Stimulated activated CD4-positive, alpha-beta T cell treated with anti-CD3 and anti-CD28 coated beads, TNF-alpha, amount 100 ng/mL, for 48 hours (primary cell): ENCODE measurements at regions not wholly inside any gene's neighbourhood (a gene's known extent, or its start where the extent isn't known, plus 50 kb on each side); places are given as distances from the start of the nearest gene placed in this dataset.
"Not testable (repeated sequence)": the region's sequence is repeated elsewhere in the genome, so short reads cannot be mapped to it uniquely, and the experiment has no call there.

ENCODE experiments used
- DNase-seq, 3 donors: peaks; one replicate each; pipeline ENCODE4 v3.0.0-alpha.2; 2020; ENCODE audit warnings: low read depth in 3 of 3

GRCh38 chr6:19247181-19247580, 590.0 kb upstream of the ID4 start:
- DNase-seq = not testable (repeated sequence)

DNA sequence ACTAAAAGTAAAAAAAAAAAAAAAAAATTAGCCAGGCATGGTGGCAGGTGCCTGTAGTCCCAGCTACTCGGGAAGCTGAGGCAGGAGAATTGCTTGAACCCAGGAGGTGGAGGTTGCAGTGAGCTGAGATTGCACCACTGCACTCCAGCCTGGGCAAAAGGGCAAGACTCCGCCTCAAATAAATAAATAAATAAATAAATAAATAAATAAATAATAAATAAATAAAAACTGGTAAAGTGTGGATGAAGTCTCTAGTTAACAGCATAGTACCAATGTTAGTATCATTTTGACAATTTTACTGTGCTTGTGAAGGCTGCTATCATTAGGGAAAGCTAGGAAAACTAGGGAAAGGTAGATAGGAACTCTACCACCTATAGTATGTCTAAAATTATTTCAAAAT, 581.0 kb upstream of the ID4 start:
- not testable (repeated sequence) for DNase-seq

DNA sequence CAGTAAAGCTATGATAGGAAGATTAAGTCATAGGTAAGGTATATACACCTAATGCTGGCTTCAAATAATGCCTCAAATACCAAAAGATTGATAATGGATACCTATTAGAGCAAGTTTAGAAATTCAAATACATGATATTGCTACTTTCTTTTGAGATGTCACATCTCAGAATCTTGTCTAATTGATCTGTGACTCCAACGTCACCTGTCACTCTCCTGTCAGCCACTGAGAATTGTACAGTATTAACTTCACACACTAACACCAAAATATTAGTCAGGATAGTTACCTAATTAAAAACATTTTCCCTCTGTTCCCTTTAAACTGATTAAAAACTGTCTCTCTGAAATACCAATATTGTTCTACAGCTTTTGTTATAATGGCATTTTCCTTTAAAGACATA, 575.5 kb upstream of the ID4 start:
- DNase-seq = no peak

DNA sequence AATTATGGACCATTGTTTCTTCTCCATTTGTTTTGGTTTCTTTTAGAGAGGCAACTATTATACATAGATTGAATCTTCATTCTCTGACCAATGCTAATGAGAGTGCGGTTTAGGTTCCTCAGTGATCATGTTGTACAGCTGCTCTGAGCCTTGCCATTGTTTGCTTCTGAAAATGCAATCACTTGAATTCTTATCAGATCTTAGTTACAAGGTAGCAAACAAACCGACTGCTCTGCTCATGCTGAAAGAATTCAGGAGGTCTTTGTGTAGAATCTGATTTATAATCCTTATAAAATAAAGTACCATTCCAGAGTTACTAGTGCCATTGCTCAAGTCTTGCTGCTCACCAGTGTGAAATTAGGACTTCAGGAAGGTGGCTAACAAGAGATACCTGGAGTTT, 569.1 kb upstream of the ID4 start:
- no peak for DNase-seq

DNA sequence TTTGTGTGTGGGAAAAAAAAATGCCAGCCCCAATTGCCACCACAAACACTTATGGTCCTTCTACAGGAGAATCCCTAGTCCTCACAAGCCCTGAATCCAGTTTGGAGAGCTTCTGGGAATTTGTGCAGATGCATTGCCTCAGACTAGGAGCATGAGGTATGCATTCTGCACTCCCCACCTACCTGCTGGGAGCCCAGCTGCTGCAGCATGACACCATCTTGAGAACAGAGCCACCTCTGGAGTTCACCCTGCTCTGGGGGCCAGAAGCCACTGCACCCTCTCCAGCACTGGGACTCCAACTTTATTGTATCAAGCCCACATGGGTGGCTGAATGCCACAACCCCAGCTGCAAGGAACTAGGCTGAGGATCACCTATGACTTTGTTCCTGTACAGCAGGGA, 568.5 kb upstream of the ID4 start:
- no peak for DNase-seq

GRCh38 chr6:19269341-19269898, 567.8 kb upstream of the ID4 start:
- no peak for DNase-seq

- DNase-seq = no peak
These were observed 566.6 kb upstream of the ID4 start for GRCh38 chr6:19270616-19271015.

GRCh38 chr6:19279273-19279684, 557.9 kb upstream of the ID4 start:
- DNase-seq = no peak

- no peak for DNase-seq
These were observed 549.2 kb upstream of the ID4 start for GRCh38 chr6:19287928-19288327.

GRCh38 chr6:19289457-19289856, 547.7 kb upstream of the ID4 start:
- no peak for DNase-seq

DNA sequence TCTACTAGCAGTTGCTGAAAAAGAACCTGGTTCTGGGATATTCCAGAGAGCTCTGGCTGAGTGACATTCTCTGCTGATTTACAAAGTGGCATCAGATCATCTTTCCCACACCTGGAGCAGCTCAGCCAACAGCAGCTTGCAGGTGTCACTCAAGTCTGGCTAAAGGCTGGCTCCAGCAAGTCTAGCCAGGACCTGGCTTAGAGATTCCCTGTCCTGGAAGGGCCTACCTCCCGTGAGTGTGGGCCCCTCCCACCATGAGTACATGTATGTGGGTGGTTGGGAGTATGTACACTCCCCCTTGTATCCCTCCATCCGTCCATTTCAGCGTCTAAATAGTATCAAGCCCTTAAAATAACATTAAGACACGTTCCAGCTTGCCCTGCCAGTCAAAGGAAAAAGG, 539.3 kb upstream of the ID4 start:
- DNase-seq = no peak

DNA sequence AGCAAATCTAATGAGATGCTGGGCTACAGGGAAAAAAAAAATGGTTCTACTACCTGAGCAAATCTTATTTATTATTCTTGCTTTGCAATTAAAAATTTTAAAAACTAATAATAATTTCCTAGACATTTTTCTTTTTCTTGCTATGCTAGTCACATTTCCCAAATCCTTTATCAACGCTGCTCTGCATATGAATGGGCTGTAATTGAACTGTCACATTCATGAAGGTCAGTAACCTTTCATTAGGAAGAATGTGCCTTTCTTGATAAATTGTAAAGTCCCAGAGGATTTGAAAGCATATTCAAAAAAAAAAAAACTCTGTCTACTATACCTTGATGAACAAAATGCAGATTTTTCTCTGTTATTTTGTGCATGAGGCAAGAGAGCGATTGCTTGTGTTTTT, 538.7 kb upstream of the ID4 start:
- no peak for DNase-seq

- no peak for DNase-seq
These were observed 538.0 kb upstream of the ID4 start for GRCh38 chr6:19299129-19299528.

GRCh38 chr6:19301980-19302379, 535.2 kb upstream of the ID4 start:
- DNase-seq = no peak

- DNase-seq = no peak
These were observed 533.8 kb upstream of the ID4 start for GRCh38 chr6:19303383-19303782.

DNA sequence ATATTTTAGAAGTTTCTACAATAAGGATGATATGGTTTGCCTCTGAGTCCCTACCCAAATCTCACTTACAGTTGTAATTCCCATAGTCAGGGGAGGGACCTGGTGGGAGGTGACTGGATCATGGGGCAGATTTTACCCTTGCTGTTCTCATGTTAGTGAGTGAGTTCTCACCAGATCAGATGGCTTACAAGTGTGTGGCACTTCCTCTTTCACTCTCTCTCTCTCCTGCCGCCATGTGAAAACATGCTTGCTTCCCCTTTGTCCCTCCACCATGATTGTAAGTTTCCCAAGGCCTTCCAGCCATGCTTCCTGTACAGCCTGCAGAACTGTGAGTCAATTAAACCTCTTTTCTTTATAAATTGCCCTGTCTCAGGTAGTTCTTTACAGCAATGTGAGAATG, 527.5 kb upstream of the ID4 start:
- no peak for DNase-seq

DNA sequence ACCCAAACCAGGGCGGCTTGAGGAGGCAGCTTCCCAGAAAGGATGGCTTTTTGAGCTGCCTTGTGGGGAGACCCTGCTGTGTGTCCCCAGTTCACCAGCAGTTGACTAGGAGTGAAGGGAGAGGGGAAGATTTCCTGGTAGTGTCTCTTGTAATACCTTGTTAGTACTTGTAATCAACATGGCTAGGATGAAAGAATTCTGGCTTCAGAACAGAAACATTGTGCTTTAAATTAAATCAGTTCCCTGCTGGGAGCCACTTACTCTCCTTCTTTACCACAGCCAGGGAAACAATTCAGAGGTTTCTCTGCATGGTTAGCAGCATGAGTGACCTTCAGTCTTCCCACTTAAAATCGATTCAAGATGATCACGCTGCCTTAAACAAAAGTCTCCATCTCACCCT, 525.4 kb upstream of the ID4 start:
- no peak for DNase-seq

DNA sequence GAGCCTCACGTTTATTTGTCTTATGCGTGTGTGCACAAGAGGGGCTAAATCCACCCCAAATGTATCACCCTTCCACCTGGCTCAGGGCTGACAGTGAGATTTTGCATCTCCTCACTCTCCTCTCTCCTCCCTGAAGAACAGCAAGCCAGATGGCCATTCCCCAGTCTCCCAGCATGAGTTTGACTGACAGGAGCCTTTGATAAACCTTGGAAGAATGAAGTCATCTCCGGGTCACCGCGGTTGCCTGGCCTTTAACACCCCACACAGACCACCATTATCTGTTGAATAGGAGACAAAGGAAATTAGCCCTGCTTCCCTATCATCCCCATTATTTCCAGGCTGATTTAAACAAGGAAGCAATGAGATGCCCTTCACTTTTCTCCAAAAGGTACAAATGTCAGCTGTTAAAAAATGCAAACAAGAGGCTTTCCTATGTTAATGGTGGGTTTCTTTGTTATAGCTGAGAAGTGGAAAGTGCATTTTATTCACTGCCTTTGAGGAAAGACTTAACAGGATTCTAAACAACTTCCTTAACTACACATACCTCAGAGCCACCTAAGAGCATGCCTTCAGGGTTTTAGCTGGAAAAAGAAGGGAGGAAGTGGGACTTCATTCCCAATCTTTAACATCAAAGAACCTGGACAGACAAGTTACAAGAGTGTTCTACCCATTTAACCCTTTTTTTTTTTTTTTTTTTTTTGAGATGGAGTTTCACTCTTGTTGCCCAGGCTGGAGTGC, 524.8 kb upstream of the ID4 start:
- DNase-seq = no peak

DNA sequence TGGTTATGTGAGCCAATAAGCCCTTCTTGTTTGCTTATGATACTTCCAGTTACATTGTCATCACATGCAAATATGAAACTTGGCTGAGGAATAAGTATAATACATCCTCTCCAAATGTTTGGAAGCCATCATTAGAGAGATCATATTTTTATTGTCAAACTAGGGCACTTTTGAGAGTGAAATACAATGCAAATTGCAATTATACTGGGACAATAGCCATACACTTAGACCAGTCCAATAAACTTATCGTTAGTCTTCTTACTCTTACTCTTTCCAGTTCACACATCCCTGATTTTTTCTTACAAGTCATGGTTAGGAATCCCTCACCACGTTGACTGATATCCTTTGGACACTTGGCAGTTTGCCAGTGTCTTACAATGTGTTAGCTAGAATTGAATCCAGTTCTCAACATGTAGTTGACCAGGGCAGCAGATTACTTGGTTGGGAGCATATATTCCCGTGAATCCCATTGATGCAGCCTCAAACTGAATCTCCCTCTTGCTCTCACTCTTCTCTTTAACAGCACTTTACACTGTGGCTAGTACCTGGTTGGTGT, 519.7 kb upstream of the ID4 start:
- DNase-seq = no peak

DNA sequence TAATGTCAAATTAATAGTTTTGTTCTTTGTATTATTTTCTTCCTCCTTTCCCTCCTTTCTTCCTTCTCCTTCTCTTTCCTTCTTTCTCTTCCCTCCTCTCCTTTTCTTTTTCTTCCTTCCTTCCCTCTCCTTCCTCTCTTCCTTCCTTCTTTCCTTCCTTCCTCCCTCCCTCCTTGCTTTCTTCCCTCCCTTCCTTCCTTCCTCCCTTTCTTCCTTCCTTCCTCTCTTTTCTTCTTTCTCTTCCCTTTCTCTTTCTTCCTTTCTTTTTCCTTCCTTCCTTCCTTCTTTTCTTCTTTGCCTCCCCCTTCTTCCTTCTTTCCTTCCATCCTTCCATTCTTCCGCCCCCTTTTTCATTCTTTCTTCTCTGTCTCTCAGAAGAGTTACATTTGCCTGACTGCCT, 518.2 kb upstream of the ID4 start:
- no peak for DNase-seq

GRCh38 chr6:19320111-19320581, 517.0 kb upstream of the ID4 start:
- DNase-seq = no peak

DNA sequence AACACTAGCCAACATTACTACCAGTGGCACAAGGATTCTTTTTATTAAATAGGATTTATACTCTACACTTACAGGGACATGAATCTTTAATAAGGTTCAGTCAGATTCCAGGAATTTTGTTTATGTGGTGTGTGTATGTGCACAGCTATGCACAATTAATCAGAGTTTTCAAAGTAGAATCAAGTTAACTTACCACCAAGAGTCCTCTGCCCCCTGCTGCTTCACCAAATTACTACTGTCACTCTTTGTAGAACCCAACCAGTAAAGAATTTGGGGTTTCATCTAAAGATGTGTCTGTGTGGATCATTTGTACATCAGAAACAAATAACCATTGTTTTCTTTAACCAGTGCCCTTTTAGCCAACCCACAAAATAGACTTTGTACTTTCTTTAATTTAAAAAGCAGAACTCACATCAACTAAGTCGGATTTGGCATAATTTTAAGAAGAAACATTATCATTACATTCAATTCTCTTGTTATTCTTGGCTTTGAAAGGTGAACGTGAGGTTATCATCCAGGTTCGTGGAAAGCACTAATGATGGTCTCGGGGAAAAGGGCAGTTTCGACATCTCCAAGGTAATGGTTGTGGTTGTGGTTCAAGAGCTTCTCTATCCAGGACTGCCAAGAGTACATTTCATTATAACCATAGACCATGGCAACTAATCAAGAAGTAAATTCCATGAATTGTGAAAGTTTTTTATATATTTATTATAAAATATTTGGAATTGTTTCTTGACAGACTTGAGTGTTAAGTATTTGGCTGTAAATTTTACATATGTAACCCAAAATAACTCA, 514.3 kb upstream of the ID4 start:
- DNase-seq = no peak

- DNase-seq = no peak
These were observed 512.8 kb upstream of the ID4 start for GRCh38 chr6:19324376-19324775.
